H1 (cell line): ENCODE measurements at regions not wholly inside any gene's neighbourhood (a gene's known extent, or its start where the extent isn't known, plus 50 kb on each side); places are given as distances from the start of the nearest gene placed in this dataset.

ENCODE experiments used
- ATF3 ChIP-seq: IDR thresholded peaks from 2 replicates; pipeline ENCODE4 v1.6.1; 2011; ENCODE audit warnings: low read depth, mild to moderate bottlenecking, low read length; ENCODE audit not compliant: insufficient read depth
- BCL11A ChIP-seq, 2 experiments: IDR thresholded peaks; one replicate each; pipeline ENCODE4 v1.6.1; 2011; ENCODE audit warnings: low read depth in 2 of 2, low read length in 2 of 2, mild to moderate bottlenecking in 2 of 2
- CTBP2 ChIP-seq: IDR thresholded peaks from 2 replicates; pipeline ENCODE4 v1.7.0; 2011; ENCODE audit warnings: borderline replicate concordance, mild to moderate bottlenecking, moderate library complexity, mixed read lengths, low read length; ENCODE audit not compliant: insufficient read depth, insufficient read length
- CTCF ChIP-seq, 3 experiments: IDR thresholded peaks; 1 replicate in 2 of 3; 2 replicates in 1 of 3; pipeline versions ENCODE4 v1.5.1 to v1.6.1; 2011; ENCODE audit warnings: low read length in 3 of 3, mild to moderate bottlenecking in 3 of 3, inconsistent platforms in 2 of 3, low read depth in 1 of 3, moderate library complexity in 1 of 3; ENCODE audit not compliant: insufficient read depth in 1 of 3; ENCODE audit errors: control extremely low read depth in 1 of 3
- EP300 ChIP-seq, 2 experiments: IDR thresholded peaks; 1 replicate in 1 of 2; 2 replicates in 1 of 2; pipeline ENCODE4 v1.6.1; 2011 to 2012; ENCODE audit warnings: low read depth in 2 of 2, low read length in 2 of 2, mild to moderate bottlenecking in 2 of 2, borderline replicate concordance in 1 of 2, inconsistent platforms in 1 of 2, moderate library complexity in 1 of 2
- EZH2 ChIP-seq: fragments of 200-600 bp; sonication (generic); IDR thresholded peaks from 2 replicates; pipeline ENCODE4 v1.7.1; 2012; ENCODE audit warnings: low read depth, mild to moderate bottlenecking, moderate library complexity, low read length, inconsistent platforms; ENCODE audit not compliant: severe bottlenecking
- KDM1A ChIP-seq: fragments of 200-600, 300-600 bp; sonication (generic); IDR thresholded peaks from 2 replicates; pipeline ENCODE4 v1.7.1; 2016; ENCODE audit warnings: mild to moderate bottlenecking, low read length, borderline replicate concordance
- NANOG ChIP-seq: IDR thresholded peaks from 2 replicates; pipeline ENCODE4 v1.6.1; 2011; ENCODE audit warnings: low read length, low read depth, mild to moderate bottlenecking, inconsistent platforms; ENCODE audit not compliant: insufficient read depth, poor library complexity, severe bottlenecking
- POLR2A ChIP-seq, 2 experiments: IDR thresholded peaks; 1 replicate in 1 of 2; 2 replicates in 1 of 2; pipeline ENCODE4 v1.6.1; 2011; ENCODE audit warnings: low read depth in 2 of 2, low read length in 2 of 2, mild to moderate bottlenecking in 2 of 2; ENCODE audit errors: control extremely low read depth in 1 of 2
- POU5F1 ChIP-seq: IDR thresholded peaks from 2 replicates; pipeline ENCODE4 v1.6.1; 2011; ENCODE audit warnings: low read depth, mild to moderate bottlenecking, low read length, moderate library complexity
- TEAD4 ChIP-seq: IDR thresholded peaks from 2 replicates; pipeline ENCODE4 v1.6.1; 2012; ENCODE audit warnings: low read depth, low read length, inconsistent platforms, mixed read lengths

GRCh38 chr6:156687789-156688619, 89.2 kb upstream of the ARID1B start:
- TF ChIP-seq CTCF (IDR thresholded peaks at IDR 0.05; ENCODE audit: control extremely low read depth in 1 of 3, insufficient read depth in 1 of 3, low read depth in 1 of 3, low read length in 3 of 3) = no peak
- no peak for TF ChIP-seq CTBP2
- TF ChIP-seq TEAD4 = no peak
- TF ChIP-seq ATF3 = no peak
- no peak for TF ChIP-seq NANOG
- TF ChIP-seq EZH2 = peak; percentile 3
- TF ChIP-seq KDM1A = 0 out of 2 replicates have a peak, but pooled peaks have one; percentile 26
- no peak for TF ChIP-seq EP300 (IDR thresholded peaks at IDR 0.05; ENCODE audit: borderline replicate concordance in 1 of 2, low read depth in 2 of 2, low read length in 2 of 2)
- TF ChIP-seq POLR2A (IDR thresholded peaks at IDR 0.05; ENCODE audit: control extremely low read depth in 1 of 2, low read depth in 2 of 2, low read length in 2 of 2) = no peak
- TF ChIP-seq POU5F1 = no peak
- no peak for TF ChIP-seq BCL11A (IDR thresholded peaks at IDR 0.05; ENCODE audit: low read depth in 2 of 2, low read length in 2 of 2)
